Ureter (tissue), 1 donor: ENCODE measurements at regions not wholly inside any gene's neighbourhood (a gene's known extent, or its start where the extent isn't known, plus 50 kb on each side); places are given as distances from the start of the nearest gene placed in this dataset.

Source experiments
- DNase-seq: peaks from one replicate; pipeline ENCODE4 v3.0.0-alpha.2; 2020; ENCODE audit warnings: low spot score
- donor health status: DM: yes; HTN: yes; CAD: no.

- no peak for DNase-seq
These were observed 543.7 kb upstream of the TMEM132C start for GRCh38 chr12:127723251-127723650.

DNA sequence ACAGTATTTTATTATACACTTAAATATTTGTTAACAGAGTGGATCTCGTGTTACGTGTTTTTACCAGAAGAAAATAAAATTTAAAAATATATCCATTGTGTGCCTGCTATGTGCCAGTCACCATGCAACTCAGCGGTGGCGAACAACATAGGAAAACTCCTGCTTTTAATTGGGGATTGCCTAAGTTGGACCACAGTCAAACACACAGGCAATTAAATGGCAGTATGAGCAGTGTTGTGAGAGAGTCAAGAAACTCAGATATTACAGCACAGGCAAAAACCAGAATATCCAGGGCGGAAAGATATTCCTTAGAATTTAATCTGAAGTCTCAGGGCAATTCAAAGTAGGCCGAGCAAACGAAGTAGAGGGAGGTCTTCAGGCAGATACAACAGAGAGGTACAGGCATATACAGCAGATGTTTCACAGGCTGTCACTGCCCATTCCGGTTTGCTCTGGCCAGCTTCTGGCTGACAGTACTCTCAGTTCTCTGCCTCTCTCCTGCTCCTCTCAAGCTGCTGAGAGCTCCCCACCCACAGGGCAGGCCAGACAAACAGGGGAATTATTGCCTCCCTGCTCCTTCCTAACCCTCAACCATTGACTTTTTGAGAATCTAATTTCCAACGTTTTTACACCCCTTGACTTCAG, 540.2 kb upstream of the TMEM132C start:
- no peak for DNase-seq

- DNase-seq, result no peak
These were observed 538.7 kb upstream of the TMEM132C start for GRCh38 chr12:127728285-127728684.

GRCh38 chr12:127728729-127729128, 538.2 kb upstream of the TMEM132C start:
- no peak for DNase-seq

DNA sequence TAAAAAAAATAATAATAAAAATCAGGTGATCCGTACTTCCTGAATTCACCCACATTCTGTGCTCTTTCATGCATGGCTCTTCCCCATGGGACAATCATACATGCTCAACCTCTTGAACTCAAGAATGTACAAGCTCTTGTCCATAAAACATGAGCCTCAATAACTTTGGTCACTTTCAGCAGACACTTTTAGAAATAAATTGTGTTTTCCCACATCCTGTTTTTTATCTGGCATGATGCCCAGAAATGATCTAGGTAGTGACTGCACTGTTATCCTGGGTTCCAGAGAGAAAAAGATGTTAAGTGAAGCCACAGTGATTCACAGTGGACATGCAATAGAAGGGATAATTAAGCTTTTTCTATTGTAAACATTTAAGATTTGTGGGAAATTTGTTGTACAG, 537.6 kb upstream of the TMEM132C start:
- no peak for DNase-seq

DNA sequence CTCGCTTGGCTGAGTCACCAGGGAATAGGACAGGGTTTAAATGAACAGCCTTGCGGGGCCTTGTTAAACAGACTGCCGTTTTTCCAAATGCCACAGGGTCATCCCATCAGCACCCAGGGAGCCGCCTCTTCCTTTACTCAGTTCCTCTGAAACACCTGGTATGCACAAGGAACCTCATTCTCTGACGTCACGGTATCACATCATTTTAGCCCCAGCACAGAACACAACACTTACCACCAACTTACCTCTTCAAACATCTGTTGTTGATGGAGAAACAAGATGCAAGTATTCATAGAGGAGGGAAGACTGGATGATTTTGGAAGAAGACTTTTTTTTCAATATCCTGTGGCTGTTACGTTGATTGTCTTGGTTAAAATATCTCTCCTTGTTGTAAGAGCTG, 535.3 kb upstream of the TMEM132C start:
- DNase-seq, result no peak

GRCh38 chr12:127742231-127742630, 524.7 kb upstream of the TMEM132C start:
- DNase-seq, result no peak

- no peak for DNase-seq
These were observed 521.3 kb upstream of the TMEM132C start for GRCh38 chr12:127745469-127746212.

GRCh38 chr12:127749416-127749815, 517.6 kb upstream of the TMEM132C start:
- DNase-seq, result no peak

DNA sequence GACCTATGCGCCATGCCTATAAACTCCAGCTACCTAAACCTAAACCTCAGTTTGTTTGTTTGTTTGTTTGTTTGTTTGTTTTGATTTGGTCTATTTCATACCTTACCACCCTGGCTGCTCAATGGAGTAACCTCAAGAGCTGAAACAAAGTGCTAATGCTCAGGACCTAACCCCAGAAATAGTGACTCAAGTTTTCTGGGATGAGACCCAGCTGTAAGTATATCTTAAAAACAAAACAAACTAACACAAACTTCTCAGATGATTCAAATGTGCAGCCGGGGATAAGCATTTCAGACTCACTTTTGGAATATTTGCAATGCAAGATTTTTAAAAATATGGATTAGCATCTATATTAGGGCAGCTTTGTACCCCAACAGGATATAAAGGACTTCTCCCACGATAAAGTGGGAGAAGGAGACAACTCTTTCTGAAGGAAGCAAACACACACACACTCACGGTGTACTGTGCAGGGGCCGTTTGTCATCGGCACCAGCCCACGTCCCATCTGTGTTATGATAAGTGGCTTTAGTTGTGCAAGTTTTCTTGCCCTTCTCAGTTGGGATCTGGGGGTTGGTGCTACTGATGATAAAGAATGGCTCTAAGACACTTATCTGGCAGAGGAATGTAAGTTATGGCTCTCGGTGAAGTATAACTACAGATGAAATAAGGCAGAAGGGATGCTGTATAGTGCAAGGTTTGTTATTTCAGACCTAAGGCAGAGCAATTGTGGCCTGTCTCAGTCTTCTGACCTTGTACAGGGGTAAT, 516.7 kb upstream of the TMEM132C start:
- DNase-seq, result no peak

GRCh38 chr12:127752802-127753201, 514.2 kb upstream of the TMEM132C start:
- DNase-seq, result no peak

GRCh38 chr12:127760357-127760756, 506.6 kb upstream of the TMEM132C start:
- DNase-seq, result no peak

- no peak for DNase-seq
These were observed 506.0 kb upstream of the TMEM132C start for GRCh38 chr12:127760996-127761395.

DNA sequence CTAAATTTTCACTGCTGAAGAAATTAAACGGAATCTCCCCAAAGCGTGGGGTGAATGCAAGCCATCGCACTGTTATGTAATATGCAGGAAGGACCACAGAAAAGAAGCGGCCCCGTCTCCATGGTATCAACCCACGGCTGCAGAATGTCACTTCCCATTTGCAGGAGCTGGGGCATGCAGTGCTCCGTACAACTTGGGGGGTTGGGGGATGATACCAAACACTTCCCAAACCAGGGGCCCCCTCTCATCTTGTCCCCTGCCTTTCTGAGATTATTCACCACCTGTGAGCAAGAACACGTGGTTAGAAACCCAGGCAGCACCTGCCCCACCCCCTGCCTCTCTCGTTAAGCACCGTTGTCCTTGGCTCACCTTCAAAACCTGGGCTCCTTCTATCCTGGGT, 505.1 kb upstream of the TMEM132C start:
- DNase-seq, result no peak

- DNase-seq, result no peak
These were observed 499.3 kb upstream of the TMEM132C start for GRCh38 chr12:127767656-127768055.

DNA sequence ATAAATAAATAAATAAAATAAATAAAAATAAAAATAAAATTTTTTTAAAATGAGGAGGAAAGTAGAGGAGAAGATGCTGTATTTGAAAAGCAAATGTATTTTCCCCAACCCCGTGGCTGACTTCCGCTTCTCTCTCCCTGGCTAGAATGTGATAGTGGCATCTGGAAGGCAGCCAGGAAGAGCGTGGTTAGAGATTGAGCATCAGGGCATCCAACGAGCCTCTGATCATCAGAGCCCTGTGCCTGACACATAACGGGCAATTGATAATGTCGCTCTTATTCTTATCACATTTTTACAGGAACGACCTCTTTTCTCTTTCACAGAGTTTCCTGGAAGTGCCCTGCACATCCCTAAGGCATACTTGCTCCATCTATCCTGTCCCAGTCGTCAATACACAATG, 496.9 kb upstream of the TMEM132C start:
- DNase-seq, result no peak

DNA sequence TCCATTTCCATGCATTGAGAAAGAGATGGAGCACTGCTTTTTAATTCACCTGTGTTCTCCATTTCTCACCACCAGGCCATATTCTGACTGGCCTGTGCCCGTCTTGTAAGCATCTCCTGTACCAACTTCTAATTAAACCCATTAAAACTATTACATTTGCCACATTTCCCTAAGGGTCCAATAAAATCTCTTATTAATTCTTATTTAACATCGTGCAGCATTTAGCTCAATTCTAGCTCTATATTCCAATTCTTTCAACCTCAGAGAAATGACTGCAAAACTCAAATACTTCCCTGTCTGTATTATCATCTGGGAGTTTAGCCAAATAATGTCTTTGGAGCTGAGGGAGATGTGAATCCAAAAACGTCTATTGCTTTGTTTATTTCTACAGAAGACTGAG, 495.4 kb upstream of the TMEM132C start:
- no peak for DNase-seq

- DNase-seq, result no peak
These were observed 493.4 kb upstream of the TMEM132C start for GRCh38 chr12:127773520-127773919.

DNA sequence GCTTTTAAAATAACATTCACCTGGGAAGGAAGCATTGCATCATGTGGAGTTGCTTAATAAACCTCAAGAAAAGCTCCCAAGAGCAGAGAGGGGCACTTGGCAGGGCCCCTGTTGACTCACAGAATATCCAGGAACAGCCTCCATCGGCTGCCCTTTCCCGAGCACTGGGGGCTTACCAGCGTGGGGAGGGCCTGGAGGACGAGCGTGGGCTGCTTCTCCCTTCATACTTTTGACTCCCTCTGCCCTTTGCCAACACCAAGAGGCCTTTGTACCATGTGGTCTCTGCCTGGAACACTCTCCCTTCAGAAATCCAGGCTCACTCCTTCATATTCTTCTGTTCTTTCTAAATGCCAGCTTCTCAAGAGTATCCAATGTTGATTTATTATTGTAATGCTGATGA, 492.1 kb upstream of the TMEM132C start:
- no peak for DNase-seq

- no peak for DNase-seq
These were observed 487.5 kb upstream of the TMEM132C start for GRCh38 chr12:127779301-127780045.

GRCh38 chr12:127780881-127781280, 486.1 kb upstream of the TMEM132C start:
- DNase-seq, result no peak

DNA sequence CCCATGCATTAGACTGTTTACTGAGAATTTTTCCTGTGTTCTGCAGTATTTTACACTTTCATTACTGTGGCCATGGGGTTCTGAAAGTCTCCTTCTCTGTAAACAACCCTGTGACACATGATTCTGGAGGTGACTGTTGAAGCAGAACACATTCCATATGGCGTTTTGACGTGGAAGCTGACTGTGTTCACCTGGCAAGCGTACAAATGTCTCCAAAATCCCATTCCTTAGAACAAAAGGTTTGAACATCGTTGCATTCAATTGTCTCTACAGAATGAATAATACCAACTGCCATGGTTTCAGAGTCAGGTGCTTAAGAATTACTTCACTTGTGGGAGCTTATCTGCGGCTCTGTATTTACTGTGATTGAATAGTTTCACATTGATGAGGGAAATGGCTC, 485.6 kb upstream of the TMEM132C start:
- DNase-seq, result no peak
